DND-41 (cell line): ENCODE measurements at regions not wholly inside any gene's neighbourhood (a gene's known extent, or its start where the extent isn't known, plus 50 kb on each side); places are given as distances from the start of the nearest gene placed in this dataset.

Experiments used
- ATAC-seq: fragments of 200-7000 bp; cut with Tn5 transposase; 3 replicates; pipeline ENCODE4 v1.9.1; 2021; ENCODE audit warnings: low read depth; ENCODE audit not compliant: insufficient read depth
- DNase-seq: peaks from one replicate; pipeline ENCODE4 v3.0.0-alpha.2; 2020
- H2AFZ ChIP-seq: 2 replicates; pipeline ENCODE4 v1.6.0; 2012; ENCODE audit warnings: low read depth, low read length
- H3K27ac ChIP-seq: 2 replicates; pipeline ENCODE4 v1.5.1; 2012; ENCODE audit warnings: low read length, inconsistent platforms
- H3K27me3 ChIP-seq: fragments of 200-600 bp; sonication (generic); 2 replicates; pipeline ENCODE4 v1.6.0; 2012; ENCODE audit warnings: low read length, mild to moderate bottlenecking, inconsistent platforms; ENCODE audit not compliant: insufficient read depth, poor library complexity
- H3K36me3 ChIP-seq: 2 replicates; pipeline ENCODE4 v1.5.1; 2012; ENCODE audit warnings: low read length, inconsistent platforms; ENCODE audit not compliant: insufficient read depth
- H3K4me1 ChIP-seq: 2 replicates; pipeline ENCODE4 v1.5.1; 2012; ENCODE audit warnings: mild to moderate bottlenecking, low read length; ENCODE audit not compliant: insufficient read depth
- H3K4me2 ChIP-seq: 2 replicates; pipeline ENCODE4 v1.6.0; 2012; ENCODE audit warnings: mild to moderate bottlenecking, moderate library complexity, low read length, inconsistent platforms; ENCODE audit not compliant: insufficient read depth
- H3K4me3 ChIP-seq, 2 experiments: fragments of 200-600 bp in 1 of 2; shearing (Covaris generic) in 1 of 2; 2 replicates each; pipeline ENCODE4 v1.5.1; 2012 to 2016; ENCODE audit warnings: inconsistent platforms in 2 of 2, low read length in 2 of 2, mild to moderate bottlenecking in 2 of 2, low read depth in 1 of 2, moderate library complexity in 1 of 2
- H3K79me2 ChIP-seq: 2 replicates; pipeline ENCODE4 v1.6.0; 2012; ENCODE audit warnings: low read length, inconsistent platforms; ENCODE audit not compliant: insufficient read depth
- H3K9ac ChIP-seq: 2 replicates; pipeline ENCODE4 v1.6.0; 2012; ENCODE audit warnings: low read depth, mild to moderate bottlenecking, inconsistent platforms, low read length, moderate library complexity
- H3K9me3 ChIP-seq: 2 replicates; pipeline ENCODE4 v1.5.1; 2012; ENCODE audit warnings: low read length, moderate library complexity, mild to moderate bottlenecking, inconsistent platforms; ENCODE audit not compliant: insufficient read depth, severe bottlenecking
- H4K20me1 ChIP-seq: 2 replicates; pipeline ENCODE4 v1.6.0; 2012; ENCODE audit warnings: low read length; ENCODE audit not compliant: insufficient read depth
- EZH2 ChIP-seq: IDR thresholded peaks from 3 replicates; pipeline ENCODE4 v1.6.1; 2012; ENCODE audit warnings: borderline replicate concordance, low read depth, mild to moderate bottlenecking, moderate library complexity, low read length, inconsistent platforms; ENCODE audit not compliant: severe bottlenecking
- TF ChIP-seq, protein P1 (sequence below): IDR thresholded peaks from 2 replicates; pipeline ENCODE4 v1.5.1; 2012; ENCODE audit warnings: borderline replicate concordance, low read length, moderate library complexity, mild to moderate bottlenecking; ENCODE audit not compliant: poor library complexity, severe bottlenecking; ENCODE audit errors: extremely low read depth

DNA sequence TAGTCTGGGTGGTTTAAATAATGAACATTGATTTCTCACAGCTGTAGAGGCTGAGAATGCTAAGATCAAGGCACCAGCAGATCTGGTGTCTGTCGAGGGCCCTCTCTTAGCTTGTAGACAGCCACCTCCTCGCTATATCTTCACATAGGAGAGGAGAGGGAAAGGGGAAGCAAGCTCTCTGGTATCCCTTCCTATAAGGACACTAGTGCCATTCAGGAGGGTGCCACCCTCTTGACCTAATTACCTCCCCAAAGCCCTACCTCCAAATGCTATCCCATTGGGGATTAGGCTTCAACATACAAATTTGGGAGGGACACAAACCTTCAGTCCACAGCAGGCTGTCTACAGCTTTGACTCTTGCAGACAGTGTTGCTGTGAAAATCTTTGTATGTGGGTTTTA, 76.7 kb downstream of the BOLA3 start:
- Histone ChIP-seq H3K9ac (no peak overlapping the region), H3K36me3 (peaks cover 43% of the 10 kb centered on the region), H3K79me2 (peaks cover 67% of the 10 kb centered on the region), H3K9me3 (no peaks in the 10 kb centered on the region), H3K27ac (no peak overlapping the region), H3K4me3 (no peak overlapping the region), H3K27me3 (no peaks in the 10 kb centered on the region), H4K20me1 (peaks cover 25% of the 10 kb centered on the region; the same call in 1 of the 2 replicates), H3K4me2 (no peak overlapping the region), H3K4me1 (no peaks in the 10 kb centered on the region), H2AFZ (no peak overlapping the region)
- DNase-seq (no peak), ATAC-seq (no peak)
- no peak for TF ChIP-seq EZH2
- TF ChIP-seq, protein P1, sequence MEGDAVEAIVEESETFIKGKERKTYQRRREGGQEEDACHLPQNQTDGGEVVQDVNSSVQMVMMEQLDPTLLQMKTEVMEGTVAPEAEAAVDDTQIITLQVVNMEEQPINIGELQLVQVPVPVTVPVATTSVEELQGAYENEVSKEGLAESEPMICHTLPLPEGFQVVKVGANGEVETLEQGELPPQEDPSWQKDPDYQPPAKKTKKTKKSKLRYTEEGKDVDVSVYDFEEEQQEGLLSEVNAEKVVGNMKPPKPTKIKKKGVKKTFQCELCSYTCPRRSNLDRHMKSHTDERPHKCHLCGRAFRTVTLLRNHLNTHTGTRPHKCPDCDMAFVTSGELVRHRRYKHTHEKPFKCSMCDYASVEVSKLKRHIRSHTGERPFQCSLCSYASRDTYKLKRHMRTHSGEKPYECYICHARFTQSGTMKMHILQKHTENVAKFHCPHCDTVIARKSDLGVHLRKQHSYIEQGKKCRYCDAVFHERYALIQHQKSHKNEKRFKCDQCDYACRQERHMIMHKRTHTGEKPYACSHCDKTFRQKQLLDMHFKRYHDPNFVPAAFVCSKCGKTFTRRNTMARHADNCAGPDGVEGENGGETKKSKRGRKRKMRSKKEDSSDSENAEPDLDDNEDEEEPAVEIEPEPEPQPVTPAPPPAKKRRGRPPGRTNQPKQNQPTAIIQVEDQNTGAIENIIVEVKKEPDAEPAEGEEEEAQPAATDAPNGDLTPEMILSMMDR: no peak

DNA sequence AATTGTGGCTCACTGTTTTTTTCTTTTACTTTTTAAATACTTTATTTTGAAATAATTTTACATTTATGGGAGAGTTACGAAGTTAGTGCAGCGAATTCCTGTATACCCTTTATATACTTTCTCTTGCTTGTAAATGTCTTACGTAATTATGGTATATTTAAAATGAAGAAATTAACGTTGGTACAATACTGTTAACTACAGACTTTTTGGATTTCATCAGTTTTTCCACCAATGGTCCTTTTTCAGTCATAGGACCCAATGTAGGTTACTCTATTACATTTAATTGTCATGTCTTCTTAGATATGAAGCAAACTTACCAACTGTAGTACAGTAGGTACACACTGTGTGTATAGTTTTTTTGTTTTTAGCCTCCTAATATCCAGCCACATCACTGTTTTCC, 76.3 kb downstream of the BOLA3 start:
- H3K4me1 ChIP-seq: no peaks in the 10 kb centered on the region
- peaks cover 69% of the 10 kb centered on the region for H3K79me2 ChIP-seq
- H3K27me3 ChIP-seq: no peaks in the 10 kb centered on the region
- no peak overlapping the region for H2AFZ ChIP-seq
- no peaks in the 10 kb centered on the region for H3K9me3 ChIP-seq
- H4K20me1 ChIP-seq: peaks cover 25% of the 10 kb centered on the region; the same call in 1 of the 2 replicates
- peaks cover 45% of the 10 kb centered on the region for H3K36me3 ChIP-seq
- DNase-seq: no peak
- TF ChIP-seq, protein P1: no peak
- no peak for TF ChIP-seq EZH2
- H3K27ac ChIP-seq: no peak overlapping the region
- no peak overlapping the region for H3K9ac ChIP-seq
- ATAC-seq: no peak
- H3K4me2 ChIP-seq: no peak overlapping the region
- no peak overlapping the region for H3K4me3 ChIP-seq

DNA sequence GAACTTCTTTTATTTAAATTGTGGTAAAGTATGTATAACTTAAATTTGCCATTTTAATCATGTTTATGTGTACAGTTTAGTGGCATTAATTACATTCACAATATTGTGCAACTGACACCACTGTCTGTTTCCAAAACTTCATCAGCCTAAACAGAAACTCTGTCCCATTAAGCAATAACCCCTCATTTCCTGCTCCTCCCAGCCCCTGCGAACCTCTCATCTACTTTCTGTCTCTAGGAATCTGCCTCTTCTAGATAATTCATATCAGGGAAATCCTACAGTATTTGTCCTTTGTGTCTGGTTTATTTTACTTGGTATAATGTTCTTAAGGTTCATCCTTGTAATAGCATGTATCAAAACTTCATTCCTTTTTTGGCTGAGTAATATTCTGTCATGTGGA, 75.1 kb downstream of the BOLA3 start:
- DNase-seq: no peak
- H4K20me1 ChIP-seq: peaks cover 21% of the 10 kb centered on the region; the same call in 1 of the 2 replicates

More for the DNA sequence above, 75.1 kb downstream of the BOLA3 start:
- H3K36me3 ChIP-seq: peaks cover 54% of the 10 kb centered on the region
- H3K4me3 ChIP-seq: no peak overlapping the region
- peaks cover 63% of the 10 kb centered on the region for H3K79me2 ChIP-seq
- no peak for TF ChIP-seq EZH2
- TF ChIP-seq, protein P1: no peak
- no peak overlapping the region for H2AFZ ChIP-seq
- H3K9me3 ChIP-seq: no peaks in the 10 kb centered on the region
- no peaks in the 10 kb centered on the region for H3K27me3 ChIP-seq
- ATAC-seq: no peak
- no peak overlapping the region for H3K9ac ChIP-seq
- H3K4me1 ChIP-seq: no peaks in the 10 kb centered on the region
- no peak overlapping the region for H3K4me2 ChIP-seq
- H3K27ac ChIP-seq: no peak overlapping the region
